ENCODE measurements at regions not wholly inside any gene's neighbourhood (a gene's known extent, or its start where the extent isn't known, plus 50 kb on each side); places are given as distances from the start of the nearest gene placed in this dataset.

DNA sequence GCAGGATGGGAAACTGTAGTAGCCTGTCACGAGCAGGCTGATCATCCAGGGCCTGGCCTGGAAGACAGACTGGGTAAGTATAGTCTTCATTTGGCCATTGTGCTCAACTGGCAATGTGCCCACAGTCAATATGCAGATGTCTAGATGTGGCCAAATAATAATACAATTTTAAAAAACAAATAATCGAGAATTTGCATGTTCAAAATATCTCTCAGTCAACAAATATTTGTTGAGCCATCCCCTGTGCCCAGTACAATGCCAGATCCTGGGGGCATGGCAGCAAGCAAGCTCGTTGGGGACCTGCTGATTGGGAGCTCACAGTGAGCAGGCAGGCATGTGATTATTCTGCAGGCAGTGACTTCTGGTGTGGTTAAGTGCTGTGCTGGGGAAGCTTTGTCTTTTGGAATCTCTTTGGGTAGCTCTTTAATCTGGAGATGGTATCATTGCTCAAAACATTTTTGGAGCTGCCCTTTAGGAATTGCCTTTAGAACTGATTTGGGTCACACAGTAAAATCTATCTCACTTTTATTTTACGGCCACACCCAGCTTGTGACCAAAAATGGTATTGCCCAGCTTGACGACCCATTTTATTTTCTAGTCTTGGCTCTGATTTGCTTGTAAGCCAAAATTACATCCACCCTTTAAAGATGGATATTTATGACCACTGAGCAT, 92.2 kb downstream of the PLCE1 start:
- TF ChIP-seq, protein P1, sequence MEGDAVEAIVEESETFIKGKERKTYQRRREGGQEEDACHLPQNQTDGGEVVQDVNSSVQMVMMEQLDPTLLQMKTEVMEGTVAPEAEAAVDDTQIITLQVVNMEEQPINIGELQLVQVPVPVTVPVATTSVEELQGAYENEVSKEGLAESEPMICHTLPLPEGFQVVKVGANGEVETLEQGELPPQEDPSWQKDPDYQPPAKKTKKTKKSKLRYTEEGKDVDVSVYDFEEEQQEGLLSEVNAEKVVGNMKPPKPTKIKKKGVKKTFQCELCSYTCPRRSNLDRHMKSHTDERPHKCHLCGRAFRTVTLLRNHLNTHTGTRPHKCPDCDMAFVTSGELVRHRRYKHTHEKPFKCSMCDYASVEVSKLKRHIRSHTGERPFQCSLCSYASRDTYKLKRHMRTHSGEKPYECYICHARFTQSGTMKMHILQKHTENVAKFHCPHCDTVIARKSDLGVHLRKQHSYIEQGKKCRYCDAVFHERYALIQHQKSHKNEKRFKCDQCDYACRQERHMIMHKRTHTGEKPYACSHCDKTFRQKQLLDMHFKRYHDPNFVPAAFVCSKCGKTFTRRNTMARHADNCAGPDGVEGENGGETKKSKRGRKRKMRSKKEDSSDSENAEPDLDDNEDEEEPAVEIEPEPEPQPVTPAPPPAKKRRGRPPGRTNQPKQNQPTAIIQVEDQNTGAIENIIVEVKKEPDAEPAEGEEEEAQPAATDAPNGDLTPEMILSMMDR (IDR thresholded peaks at IDR 0.05) = no peak
- DNase-seq = no peak
- Mint-ChIP-seq H3K4me1 (ENCODE audit: low read depth) (peaks cover 6% of the 10 kb centered on the region), H3K27ac (no peak overlapping the region), H3K36me3 (ENCODE audit: low read depth) (no peaks in the 10 kb centered on the region), H3K27me3 (ENCODE audit: insufficient read depth) (peaks cover 3% of the 10 kb centered on the region; the same call in 1 of the 2 replicates), H3K4me3 (no peak overlapping the region), H3K9me3 (no peaks in the 10 kb centered on the region; the same call in 1 of the 2 replicates)

DNA sequence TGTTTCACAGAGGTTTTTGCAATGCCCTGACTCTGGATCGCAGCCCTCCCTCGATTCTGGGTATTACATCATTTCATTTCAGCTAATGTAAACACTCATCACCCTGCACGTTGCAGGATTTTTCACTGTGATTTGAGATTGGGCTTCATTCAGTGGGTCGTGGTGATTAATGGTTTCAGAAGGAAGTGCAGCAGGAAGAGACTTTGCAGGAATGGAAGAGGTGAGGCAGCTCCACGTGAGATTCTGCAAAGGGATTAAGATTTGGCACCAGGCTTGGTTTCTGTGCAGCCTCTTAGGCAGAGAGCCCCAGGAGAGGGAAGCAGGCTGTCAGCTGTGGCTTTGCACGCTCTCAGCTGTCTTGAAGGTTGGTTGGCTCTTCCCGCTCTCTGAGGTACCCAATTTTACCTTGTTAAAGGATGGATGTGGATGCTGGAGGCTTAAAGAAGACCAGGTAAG, 95.2 kb downstream of the PLCE1 start:
- TF ChIP-seq, protein P1 (IDR thresholded peaks at IDR 0.05) = no peak
- Mint-ChIP-seq H3K9me3 (no peaks in the 10 kb centered on the region), H3K27ac (no peak overlapping the region), H3K36me3 (ENCODE audit: low read depth) (no peaks in the 10 kb centered on the region), H3K27me3 (ENCODE audit: insufficient read depth) (peaks cover 12% of the 10 kb centered on the region), H3K4me1 (ENCODE audit: low read depth) (peaks cover 6% of the 10 kb centered on the region), H3K4me3 (peak overlapping the region; percentile 3; the same call in 1 of the 2 replicates)
- no peak for DNase-seq

DNA sequence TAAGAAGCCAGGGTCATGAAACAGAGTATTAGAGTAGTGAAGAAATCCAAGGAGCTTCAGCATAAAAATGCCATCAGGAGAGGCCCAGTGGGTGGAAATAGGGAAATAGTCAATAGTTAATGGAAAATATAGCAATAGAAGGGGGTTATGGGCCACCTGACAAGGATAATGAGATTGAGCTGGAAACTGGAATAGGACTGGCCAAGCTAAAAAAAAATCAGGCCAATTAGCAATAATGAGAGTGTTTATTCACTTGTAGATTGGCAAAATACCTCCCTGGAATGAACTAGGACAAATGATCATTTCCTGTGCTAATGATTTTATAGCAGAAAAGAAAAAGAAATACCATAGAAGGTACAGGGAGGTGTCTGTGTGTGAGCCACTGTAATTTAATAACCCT, 97.9 kb downstream of the PLCE1 start:
- Mint-ChIP-seq H3K27me3 (ENCODE audit: insufficient read depth) (peaks cover 14% of the 10 kb centered on the region), H3K36me3 (ENCODE audit: low read depth) (no peaks in the 10 kb centered on the region), H3K4me1 (ENCODE audit: low read depth) (peaks cover 13% of the 10 kb centered on the region), H3K9me3 (no peaks in the 10 kb centered on the region), H3K27ac (no peak overlapping the region), H3K4me3 (no peak overlapping the region)
- TF ChIP-seq, protein P1 (IDR thresholded peaks at IDR 0.05) = no peak
- DNase-seq = no peak

DNA sequence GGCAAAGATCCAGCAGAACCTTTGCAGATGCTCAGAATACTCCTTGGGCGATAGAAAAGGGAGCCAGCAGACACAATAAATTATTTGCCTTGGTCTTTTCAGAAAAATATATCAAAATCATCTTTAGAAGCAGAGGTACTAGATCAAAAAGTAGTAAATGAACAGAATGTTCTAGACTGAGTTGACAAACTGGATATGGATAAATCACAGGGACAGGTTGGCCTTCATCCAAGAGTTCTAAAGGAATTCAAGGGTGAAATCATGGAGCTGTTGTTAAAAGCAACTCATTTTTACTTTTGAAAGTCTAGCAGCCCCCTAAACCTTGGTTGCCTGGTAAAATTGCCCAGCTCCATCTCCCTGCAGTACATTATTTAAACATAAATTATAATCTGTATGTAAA, 99.1 kb downstream of the PLCE1 start:
- TF ChIP-seq, protein P1 (IDR thresholded peaks at IDR 0.05) = no peak
- H3K4me1 Mint-ChIP-seq (ENCODE audit: low read depth) = peaks cover 18% of the 10 kb centered on the region
- H3K27ac Mint-ChIP-seq = no peak overlapping the region
- DNase-seq = no peak
- peaks cover 14% of the 10 kb centered on the region for H3K27me3 Mint-ChIP-seq (ENCODE audit: insufficient read depth)
- no peaks in the 10 kb centered on the region for H3K9me3 Mint-ChIP-seq
- no peaks in the 10 kb centered on the region for H3K36me3 Mint-ChIP-seq (ENCODE audit: low read depth)
- H3K4me3 Mint-ChIP-seq = no peak overlapping the region

DNA sequence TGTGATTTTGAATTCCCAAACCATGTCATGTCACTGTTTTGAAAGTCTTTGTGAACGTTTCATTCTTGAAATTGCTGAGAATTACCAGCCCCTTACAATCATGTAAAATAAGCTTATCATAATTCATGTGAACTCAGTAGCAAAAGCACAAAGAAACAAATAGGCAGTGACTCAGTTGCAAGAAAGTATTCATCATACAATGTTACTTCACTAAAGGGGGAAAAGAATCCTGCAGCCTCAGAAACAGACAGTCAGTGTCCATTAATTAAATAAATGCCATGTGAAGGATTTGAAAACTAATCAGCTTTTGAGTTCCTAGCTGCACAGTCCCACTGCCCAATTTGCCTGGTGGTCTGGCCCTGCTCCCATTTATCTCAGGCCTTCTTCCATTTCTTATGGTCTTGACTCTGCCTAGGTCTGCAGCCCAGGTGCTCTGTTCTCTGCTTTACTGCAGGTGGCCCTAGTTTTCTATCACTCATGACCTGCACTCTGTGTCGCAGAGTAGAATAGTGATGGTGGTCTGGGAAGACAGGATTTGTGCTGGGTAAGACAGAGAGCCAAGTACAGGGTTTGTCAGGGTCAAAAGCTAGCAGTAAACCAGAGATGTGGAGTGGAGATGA, 99.7 kb downstream of the PLCE1 start:
- TF ChIP-seq, protein P1 (IDR thresholded peaks at IDR 0.05) = no peak
- Mint-ChIP-seq H3K27ac (no peak overlapping the region), H3K4me3 (no peak overlapping the region), H3K36me3 (ENCODE audit: low read depth) (no peaks in the 10 kb centered on the region), H3K27me3 (ENCODE audit: insufficient read depth) (peaks cover 14% of the 10 kb centered on the region), H3K4me1 (ENCODE audit: low read depth) (peaks cover 20% of the 10 kb centered on the region), H3K9me3 (no peaks in the 10 kb centered on the region)
- DNase-seq = no peak
